A172 (cell line): ENCODE measurements at regions not wholly inside any gene's neighbourhood (a gene's known extent, or its start where the extent isn't known, plus 50 kb on each side); places are given as distances from the start of the nearest gene placed in this dataset.
A peak's percentile ranks its signal among the peaks of the same experiment; 100 is the strongest.
"Not testable (repeated sequence)": the region's sequence is repeated elsewhere in the genome, so short reads cannot be mapped to it uniquely, and the experiment has no call there.

Experiments used
- DNase-seq: peaks from one replicate; pipeline ENCODE4 v3.0.0-alpha.2; 2015; ENCODE audit warnings: low spot score

DNA sequence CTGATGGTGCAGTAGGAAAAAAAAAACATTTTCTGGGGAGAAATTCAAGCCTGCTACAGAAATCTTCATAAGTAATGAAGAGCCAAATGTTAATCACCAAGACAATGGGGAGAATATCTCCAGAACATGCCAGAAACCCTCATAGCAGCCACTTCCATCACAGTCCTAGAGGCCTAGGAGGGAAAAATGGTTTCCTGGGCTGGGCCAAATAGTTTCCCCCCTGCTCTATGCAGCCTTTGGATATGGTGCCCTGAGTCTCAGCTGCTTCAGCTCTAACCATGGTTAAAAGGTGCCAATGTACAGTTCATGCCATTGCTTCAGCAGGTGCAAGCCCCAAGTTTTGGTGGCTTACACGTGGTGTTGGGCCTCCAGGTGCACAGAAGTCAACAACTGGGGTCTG lies 113.1 kb downstream of the ZNF648 start:
- no peak for DNase-seq

DNA sequence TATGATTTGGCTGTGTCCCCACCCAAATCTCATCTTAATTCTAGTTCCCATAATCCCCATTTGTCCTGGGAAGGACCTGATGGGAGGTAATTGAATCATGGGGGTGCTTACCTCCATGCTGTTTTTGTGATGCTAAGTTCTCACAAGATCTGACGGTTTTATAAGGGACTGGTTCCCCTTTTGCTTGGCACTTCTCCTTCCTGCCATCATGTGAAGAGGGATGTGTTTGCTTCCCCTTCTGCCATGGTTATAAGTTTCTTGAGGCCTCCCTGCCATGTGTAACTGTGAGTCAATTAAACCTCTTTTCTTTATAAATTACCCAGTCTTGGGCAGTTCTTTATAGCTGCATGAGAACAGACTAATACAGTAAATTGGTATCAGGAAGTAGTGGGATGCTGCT lies 114.1 kb downstream of the ZNF648 start:
- DNase-seq, result no peak

DNA sequence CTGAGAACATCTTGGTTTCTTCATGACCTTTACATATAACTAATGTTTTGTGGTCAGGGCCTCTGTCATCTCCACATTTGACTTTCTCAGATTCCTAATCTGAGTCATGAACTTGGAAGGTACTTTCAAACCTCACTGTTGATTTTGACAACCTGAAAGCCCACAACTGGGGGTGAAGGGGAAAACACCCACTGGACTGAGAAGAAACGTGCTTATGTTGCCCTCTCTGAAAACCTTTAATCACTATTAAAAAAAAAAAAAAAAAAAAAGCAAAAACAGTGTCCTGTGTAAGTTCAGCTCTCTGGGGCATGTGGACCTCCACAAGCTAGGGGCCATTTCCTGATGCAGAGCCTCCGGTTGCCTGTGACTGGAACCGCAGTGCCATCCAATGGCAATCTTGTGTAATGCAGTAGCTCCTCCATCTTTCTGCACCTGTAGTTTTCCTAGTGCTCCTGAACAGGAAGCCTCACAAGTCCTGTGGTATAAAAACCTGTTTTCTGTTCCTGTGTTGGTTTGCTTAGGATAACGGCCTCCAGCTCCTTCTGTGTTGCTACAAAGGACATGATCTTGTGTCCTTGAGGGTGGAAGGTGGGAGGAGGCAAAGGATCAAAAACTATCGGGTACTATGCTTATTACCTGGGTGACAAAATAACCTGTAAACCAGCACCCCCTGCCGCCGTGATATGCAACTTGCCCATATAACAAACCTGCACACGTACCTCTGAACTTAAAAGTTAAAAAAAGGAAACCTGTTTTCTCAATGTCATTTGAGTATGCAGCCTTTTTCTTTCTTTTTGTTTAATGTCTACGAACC lies 124.5 kb downstream of the ZNF648 start:
- peak; percentile 36 for DNase-seq

DNA sequence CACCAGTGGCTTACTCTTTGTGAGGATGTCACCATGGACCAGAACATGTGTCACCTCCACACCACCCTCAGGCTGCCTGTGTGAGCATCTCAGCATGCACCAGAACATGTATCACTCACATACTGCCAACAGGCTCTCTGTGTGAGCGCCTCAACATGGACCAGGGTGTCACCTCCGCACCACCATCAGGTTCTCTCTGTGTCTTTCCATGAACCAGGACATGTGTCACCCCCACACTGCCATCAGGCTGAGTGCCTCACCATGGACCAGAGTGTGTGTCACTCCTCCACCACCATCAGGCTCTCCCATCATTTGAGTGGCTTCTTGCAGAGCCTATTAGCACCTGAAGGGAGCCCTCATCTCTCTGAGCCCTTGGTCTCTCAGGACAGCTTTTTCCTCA lies 125.2 kb downstream of the ZNF648 start:
- DNase-seq, result no peak

DNA sequence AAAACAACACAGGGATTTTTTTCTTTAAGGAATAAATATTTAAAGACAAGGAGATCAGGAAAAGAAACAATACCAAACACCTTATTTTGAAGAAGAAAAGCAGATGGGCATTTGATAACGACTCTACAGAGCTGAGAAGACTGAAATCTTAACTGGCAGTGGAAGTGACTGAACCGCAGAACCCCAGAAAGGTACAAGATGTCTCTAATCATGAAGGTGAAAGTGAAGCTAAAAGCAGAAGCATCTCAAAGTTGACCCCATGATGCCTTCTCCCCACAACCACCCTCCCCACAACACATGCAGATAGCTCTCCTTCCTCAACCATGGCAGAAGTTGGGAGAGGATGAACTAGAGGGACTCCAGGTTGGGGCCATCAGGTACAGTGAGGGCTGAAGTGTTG lies 129.6 kb downstream of the ZNF648 start:
- no peak for DNase-seq

DNA sequence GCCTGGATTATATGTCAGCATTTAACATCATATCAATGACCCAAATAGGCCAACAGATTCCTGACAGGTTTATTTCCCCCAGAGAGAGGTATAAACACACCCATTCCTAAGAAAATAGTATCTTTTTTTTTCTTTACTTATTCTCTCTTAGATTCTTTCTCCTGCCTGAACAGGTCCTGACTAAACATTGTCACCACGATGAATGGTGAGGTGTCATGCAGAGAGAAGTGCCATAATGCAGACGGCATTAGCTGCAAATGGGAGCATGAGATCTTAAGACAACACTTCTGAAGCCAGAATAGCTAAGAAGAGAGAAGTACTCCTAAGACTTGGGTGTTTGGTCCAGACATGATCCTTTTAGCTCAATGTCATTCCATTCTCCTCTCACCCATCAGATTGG lies 131.3 kb downstream of the ZNF648 start:
- DNase-seq, result no peak

DNA sequence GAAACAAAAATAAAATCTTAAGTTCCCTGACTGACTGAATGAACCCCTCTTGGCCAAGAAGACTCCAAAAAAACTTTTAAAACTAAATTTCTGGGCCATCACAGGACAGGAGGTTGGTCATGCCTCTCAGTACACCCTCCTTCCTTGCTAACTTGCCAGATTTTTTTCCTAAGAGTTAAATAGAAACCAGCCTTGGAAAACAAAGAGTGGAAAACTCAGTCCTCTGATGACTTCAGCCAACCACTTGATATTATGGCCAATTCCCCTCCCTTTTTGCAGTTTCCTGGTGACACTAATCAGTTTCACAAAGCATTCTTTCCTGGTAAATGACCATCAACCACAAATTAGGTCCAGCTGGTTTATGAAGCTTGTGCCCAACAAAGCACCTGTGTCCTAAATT lies 134.8 kb downstream of the ZNF648 start:
- DNase-seq, result no peak

DNA sequence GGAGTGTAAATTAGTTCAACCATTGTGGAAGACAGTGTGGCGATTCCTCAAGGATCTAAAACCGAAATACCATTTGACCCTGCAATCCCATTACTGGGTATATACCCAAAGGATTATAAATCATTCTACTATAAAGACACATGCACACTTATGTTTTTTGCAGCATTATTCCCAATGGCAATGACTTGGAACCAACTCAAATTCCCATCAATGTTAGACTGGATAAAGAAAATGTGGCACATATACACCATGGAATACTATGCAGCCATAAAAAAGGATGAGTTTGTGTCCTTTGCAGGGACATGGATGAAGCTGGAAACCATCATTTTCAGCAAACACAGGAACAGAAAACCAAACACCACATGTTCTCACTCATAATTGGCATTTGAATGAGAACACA lies 137.5 kb downstream of the ZNF648 start:
- DNase-seq, result not testable (repeated sequence)

DNA sequence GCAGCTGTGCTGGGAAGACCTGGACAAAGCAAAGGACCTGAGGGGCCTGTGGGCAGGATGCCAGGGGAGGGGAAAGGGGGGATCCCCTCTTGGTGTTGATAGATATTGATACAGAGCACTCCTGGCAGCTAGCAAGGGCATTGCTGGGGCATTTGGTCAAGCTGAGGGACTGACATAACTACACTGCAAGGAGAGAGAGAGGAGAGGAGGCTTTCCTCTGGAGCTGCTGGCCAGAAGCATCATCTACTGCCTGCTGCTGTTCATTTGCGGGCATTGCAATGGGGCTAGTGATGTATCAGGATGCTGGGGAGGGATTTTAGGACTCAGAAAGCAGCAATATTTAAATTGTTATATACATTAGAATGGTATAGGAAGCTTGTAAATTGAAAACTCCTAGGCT lies 142.0 kb downstream of the ZNF648 start:
- no peak for DNase-seq

DNA sequence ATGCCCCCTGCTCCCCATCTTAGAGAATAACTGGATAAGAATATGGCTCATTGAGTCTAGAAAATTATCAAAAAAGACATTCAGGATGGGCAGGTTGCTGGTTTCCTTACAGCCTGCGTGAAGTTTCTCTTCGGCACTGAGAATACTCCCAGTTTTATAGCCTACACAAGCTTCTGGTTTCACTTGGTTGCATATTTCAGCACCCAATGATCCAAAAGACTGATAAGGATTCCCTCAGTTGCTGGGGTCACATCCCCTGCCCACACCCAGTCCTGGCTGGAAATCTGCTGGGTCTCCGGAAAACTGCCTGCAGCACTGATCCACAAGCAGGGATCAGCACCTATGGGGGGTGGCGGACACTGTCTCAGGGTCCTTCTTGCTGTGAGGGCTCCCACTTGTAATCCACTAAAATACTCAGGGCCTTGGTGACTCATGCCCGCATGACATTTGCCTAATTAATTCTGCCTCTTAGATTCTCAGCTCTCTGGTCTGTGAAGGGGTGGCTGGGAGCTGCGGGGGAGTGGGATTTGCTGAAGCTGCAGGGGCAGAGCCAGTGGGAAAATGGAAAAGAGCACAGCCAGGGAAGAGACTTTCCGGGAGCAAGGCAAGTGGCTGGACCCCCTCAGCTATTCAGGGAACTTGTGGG lies 142.5 kb downstream of the ZNF648 start:
- DNase-seq, result no peak

DNA sequence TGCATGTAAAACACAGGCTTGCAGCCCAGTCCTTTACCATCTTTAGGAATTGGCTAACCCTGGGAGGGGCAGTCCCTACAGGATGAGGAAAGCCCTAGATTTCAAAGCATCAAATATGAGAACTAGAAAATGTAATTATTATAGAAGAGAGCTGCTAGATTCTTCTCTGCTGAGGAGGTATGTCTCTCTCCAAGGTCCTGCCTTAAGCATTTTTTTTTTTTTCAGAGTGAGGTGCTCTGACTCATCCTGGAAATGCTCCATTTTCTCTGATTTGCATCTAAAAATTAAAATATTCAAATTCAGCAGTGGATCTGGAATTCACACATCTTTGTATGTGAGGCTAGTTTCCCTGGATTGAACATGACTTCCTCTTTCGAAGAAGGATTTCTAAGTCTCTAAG lies 149.8 kb downstream of the ZNF648 start:
- no peak for DNase-seq

DNA sequence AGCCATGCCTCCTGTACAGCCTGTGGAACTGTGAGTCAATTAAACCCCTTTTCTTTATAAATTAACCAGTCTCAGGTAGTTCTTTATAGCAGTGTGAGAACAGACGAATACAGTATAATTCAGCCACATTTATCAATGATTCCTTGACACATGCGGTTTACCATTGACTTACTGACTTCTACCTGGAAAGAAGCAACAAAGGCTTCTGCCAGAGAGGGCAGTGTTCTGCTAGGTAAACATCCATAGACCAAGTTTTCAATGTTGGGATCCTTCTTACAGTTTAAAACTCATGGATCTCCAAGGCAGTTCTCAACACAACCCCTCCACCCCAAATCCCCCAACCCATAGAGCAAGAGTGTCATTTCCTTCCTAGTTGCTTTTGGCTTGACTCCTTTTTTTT lies 150.6 kb downstream of the ZNF648 start:
- no peak for DNase-seq

DNA sequence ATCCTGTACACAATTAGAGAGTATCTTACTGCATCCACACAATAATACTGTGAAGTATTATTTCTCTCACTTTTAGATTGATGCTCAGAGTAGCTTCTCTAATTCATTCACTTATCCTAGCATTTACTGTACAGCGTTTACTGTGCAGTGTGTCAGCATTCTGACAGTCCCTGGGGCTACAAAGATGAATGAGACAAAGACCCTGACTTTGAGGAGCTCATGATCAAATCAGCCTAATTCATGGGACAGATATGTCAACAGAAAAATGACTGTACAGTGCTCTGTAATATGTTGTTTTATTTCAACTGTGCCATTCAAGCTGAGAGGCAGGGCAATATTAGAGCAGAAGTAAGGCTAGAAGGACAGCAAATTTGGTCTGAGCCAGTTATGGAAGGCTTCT lies 152.5 kb downstream of the ZNF648 start:
- DNase-seq, result no peak

DNA sequence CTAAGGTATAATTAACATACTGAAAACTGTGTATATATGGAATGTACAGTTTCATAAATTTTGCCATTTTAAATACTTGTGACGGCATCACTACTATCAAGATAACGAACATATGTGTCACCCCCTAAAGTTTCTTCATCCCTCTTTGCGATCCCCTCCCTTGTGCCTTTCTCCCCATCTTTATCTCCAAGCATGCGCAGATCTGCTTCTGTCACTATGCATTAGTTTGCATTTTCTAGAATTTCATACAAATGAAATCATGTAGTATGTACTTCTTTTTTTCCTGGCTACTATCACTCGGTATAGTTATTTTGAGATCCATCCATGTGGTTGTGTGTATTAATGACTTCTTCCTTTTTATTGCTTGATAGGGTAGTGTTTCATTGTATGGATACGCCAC lies 154.9 kb downstream of the ZNF648 start:
- DNase-seq, result no peak

DNA sequence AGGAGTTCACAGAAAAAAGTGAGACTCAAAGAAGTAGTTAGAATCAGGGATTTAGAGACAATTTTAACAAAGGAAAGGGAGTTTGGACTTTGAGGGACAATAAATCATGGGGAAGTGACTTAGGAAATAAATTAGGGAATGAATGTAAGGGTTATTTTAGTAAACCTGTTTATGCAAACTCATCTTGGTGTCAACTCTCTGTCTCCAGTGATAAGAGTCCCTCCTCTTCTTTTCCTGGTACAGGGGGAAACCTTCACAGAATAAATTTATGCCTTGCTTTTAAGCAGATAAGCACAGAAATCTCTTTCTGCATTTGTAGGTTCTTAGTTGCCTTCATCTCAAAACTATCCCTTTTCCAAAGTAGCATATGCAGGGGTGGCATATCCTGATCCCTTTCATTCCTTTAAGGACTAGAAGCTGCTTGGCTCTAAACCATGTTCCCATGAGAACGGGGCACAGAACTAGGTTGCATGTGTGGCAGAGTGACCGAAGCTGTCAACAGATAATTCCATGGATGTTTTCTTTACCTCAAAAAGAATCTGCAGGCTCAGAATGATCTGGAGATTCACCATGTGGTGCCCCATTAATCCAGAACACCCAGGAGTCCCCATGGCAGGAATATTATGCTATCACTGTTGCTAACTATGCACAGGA lies 155.4 kb downstream of the ZNF648 start:
- DNase-seq, result no peak

DNA sequence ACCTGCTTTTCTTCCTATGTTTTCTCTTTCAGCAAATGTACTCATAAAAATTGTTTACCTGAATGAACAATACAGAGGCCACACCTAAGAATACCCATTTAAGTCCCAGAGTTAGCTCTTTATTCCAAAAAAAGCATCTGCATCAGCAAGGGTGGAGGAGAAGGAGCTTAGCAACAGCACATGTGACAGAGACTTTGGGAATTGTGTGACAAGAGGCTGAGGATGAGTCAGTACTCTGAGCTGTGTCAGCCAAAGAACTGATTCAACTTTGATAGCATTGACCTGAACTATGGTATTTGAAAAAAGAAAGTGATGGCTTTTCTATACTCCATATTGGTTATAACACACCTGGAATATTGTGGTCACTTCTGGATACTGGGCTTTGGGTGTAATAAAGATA lies 162.7 kb downstream of the ZNF648 start:
- DNase-seq, result no peak

DNA sequence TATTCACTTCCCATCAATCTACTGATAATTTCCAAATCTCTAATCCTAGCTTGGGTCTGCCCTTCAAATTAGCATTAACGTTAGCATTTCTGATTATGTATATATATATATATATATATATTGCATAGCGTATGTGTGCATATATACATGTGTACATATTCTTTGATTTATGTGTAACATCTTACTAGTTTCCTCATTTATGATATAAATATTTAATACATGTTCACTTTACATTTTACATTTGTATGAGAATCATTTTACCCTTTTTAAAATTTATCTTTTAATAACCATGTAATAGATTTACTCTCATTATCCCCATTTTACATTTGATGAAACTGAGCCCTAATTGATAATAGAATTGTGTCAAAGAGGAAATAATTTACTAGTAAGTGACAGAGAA lies 164.7 kb downstream of the ZNF648 start:
- no peak for DNase-seq

DNA sequence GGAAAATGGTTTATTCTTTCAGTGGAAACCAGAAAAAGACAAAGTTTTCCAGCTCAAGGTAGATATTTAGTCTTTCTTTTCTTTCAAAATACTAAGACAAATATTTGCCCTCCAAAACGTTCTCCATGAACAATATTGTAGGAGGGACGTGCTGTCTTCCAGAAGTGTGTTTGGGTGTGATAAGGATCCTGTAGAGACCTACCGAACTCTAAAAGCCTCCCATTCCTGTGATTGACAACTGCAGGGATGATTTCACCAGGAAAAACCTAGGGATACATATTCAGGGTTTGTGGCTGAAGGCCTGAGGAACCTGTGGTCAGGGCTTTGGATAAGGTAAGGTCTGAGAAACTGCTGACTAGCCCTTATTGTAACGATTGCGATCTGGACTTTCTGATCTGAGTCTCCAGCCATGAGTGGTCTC lies 167.1 kb downstream of the ZNF648 start:
- no peak for DNase-seq

DNA sequence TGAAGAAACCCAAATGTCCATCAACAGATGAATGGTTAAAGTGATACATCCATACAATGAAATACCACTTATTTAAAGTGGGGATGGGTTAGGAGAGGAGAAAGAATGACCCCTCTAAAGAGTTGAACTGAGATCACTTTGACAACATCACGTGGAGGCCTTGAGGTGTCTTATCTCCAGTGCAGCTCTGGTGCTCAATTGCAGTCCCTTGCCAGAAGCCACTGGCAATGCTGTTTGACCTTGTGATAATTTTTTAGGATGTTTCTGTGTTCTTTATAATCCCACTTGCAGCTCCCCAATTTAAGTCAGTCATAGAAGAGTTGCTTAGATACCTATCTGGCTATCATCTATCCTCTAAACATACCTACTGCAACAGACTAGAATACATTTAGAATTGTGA lies 167.6 kb downstream of the ZNF648 start:
- no peak for DNase-seq

DNA sequence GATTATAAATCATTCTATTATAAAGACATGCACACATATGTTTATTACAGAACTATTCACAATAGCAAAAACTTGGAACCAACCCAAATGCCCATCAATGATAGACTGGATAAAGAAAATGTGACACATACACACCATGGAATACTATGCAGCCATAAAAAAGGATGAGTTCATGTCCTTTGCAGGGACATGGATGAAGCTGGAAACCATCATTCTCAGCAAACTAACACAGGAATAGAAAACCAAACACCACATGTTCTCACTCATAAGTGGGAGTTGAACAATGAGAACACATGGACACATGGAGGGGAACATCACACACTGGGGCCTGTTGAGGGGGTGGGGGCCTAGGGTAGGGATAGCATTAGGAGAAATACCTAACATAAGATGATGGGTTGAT lies 168.4 kb downstream of the ZNF648 start:
- not testable (repeated sequence) for DNase-seq

DNA sequence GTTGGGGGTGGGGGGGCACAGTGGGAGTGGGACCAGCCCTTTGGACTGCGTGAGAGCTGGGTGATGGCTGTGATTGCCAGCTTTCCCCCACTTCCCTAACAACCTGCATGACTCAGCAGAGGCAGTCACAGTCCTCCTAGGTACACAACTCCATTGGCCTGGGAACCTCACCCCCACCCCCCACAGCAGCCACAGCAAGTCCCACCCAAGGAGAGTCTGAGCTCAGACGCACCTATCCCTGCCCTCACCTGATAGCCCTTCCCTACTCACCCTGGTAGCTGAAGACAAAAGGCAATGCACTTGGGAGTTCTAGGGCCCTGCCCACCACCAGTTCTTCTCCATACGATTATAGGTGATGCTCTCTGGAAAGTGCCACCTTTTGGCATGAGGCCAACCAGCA lies 188.9 kb downstream of the ZNF648 start:
- no peak for DNase-seq

DNA sequence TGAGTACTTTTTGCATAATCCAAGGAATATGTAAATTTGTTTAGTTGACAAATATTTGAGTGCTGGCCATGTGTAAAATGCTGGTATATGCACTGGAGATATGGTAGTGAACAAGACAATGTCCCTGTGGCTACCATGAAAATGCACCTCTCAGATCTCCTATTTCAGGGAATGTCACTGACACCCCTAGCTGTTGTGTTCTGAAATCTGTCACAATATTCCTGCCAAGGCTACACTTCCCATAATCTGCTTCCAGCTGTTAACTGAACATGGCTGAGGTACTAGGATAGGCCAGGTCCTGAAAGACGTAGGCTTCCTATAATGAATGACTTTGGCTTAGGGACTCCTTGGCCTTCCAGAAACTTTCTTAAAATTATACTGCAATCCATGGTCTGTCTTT lies 197.8 kb downstream of the ZNF648 start:
- DNase-seq, result no peak

DNA sequence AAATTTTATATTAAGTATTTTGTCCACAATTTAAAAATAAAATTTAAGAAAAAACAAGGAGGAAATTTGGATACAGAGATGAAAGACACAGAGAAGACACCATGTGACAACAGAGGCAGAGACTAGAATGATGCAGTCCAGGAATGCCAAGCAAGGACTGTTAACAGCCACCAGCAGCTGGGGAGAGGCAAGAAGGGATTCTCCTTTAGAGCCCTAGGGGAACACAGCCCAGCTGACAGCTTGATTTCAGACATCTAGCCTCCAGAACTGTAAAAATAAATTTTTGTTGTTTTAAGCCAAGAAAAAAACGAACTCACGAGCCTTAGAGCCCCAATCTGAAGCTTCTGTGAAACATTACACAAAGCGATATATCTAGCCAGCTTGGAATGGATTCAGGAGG lies 198.5 kb downstream of the ZNF648 start:
- no peak for DNase-seq
